HepG2 (cell line): ENCODE measurements at regions not wholly inside any gene's neighbourhood (a gene's known extent, or its start where the extent isn't known, plus 50 kb on each side); places are given as distances from the start of the nearest gene placed in this dataset.

Experiments used
- ATAC-seq: fragments of 200-7000 bp; cut with Tn5 transposase; 3 replicates; pipeline ENCODE4 v1.9.1; 2020; ENCODE audit warnings: mild to moderate bottlenecking, moderate library complexity
- BruUV-seq: library from RNA; stranded (reverse); fragments of 400-500 nt; replicated peaks from 2 replicates; lab custom pipeline; 2021; lab: Mats Ljungman, UMichigan
- CTCF ChIA-PET: fragments of 300-600 bp; formaldehyde crosslinking; extraction: SDS; loops from one replicate; lab custom pipeline; 2021; ENCODE audit warnings: low total read pairs, inconsistent platforms, low intra/inter-chr PET ratio; lab: Yijun Ruan, JAX
- POLR2A ChIA-PET: fragments of 350-600 bp; sonication (Branson Sonifier 250); formaldehyde crosslinking; loops from one replicate; lab custom pipeline; 2020; ENCODE audit warnings: antibody characterized with exemption, inconsistent platforms; lab: Yijun Ruan, JAX
- DNase-seq: peaks from one replicate; pipeline ENCODE4 v3.0.0-alpha.2; 2015; ENCODE audit warnings: low spot score
- FAIRE-seq: peaks from 3 replicates; lab custom pipeline; 2011; peaks lifted over from hg19 to GRCh38; lab: Jason Lieb, UNC
- H2AFZ ChIP-seq: one replicate; pipeline ENCODE4 v1.6.1; 2011; ENCODE audit warnings: low read length, inconsistent platforms
- H3K27ac ChIP-seq: fragments of 300-600 bp; 3 replicates; pipeline ENCODE4 v1.8.0; 2011; ENCODE audit warnings: mixed run types, mild to moderate bottlenecking, mixed read lengths, low read length, inconsistent platforms; ENCODE audit not compliant: insufficient read depth; ENCODE audit errors: extremely low read length
- H3K27me3 ChIP-seq, 2 experiments: fragments of 200-600 bp in 1 of 2; 2 replicates in 1 of 2; 3 replicates in 1 of 2; pipeline versions ENCODE4 v1.6.0 to v1.8.0; 2011; ENCODE audit warnings: low read length in 2 of 2, mild to moderate bottlenecking in 2 of 2, moderate library complexity in 2 of 2, inconsistent platforms in 1 of 2; ENCODE audit not compliant: insufficient read depth in 2 of 2, control insufficient read depth in 1 of 2
- H3K36me3 ChIP-seq, 2 experiments: fragments of 200-600 bp in 1 of 2; replicated peaks in 1 of 2; 2 replicates in 1 of 2; 3 replicates in 1 of 2; pipeline versions ENCODE4 v1.5.1 to v1.8.0; 2011; ENCODE audit warnings: low read length in 2 of 2, inconsistent platforms in 1 of 2; ENCODE audit not compliant: insufficient read depth in 2 of 2, control insufficient read depth in 1 of 2
- H3K4me1 ChIP-seq: 2 replicates; pipeline ENCODE4 v1.5.1; 2012; ENCODE audit warnings: low read length, inconsistent platforms; ENCODE audit not compliant: insufficient read depth
- H3K4me2 ChIP-seq: 2 replicates; pipeline ENCODE4 v1.6.0; 2011; ENCODE audit warnings: low read depth, low read length, inconsistent platforms
- H3K4me3 ChIP-seq, 3 experiments: fragments of 200-600 bp in 1 of 3; sonication (generic), shearing (Covaris generic) in 1 of 3; replicated peaks in 1 of 3; 2 replicates each; pipeline ENCODE4 v1.5.1; 2011 to 2016; ENCODE audit warnings: low read length in 3 of 3, inconsistent platforms in 2 of 3, low read depth in 2 of 3, mild to moderate bottlenecking in 2 of 3, control low read depth in 1 of 3, mixed read lengths in 1 of 3; ENCODE audit not compliant: insufficient read depth in 1 of 3
- H3K79me2 ChIP-seq: one replicate; pipeline ENCODE4 v1.6.1; 2011; ENCODE audit warnings: low read length, inconsistent platforms; ENCODE audit not compliant: insufficient read depth
- H3K9ac ChIP-seq: 2 replicates; pipeline ENCODE4 v1.6.0; 2011; ENCODE audit warnings: mild to moderate bottlenecking, low read depth, low read length, inconsistent platforms; ENCODE audit not compliant: insufficient read depth
- H3K9me3 ChIP-seq: 2 replicates; pipeline ENCODE4 v1.5.1; 2012; ENCODE audit warnings: mild to moderate bottlenecking, low read length
- H4K20me1 ChIP-seq: 2 replicates; pipeline ENCODE4 v1.6.0; 2011; ENCODE audit warnings: inconsistent platforms, mild to moderate bottlenecking, low read length, moderate library complexity; ENCODE audit not compliant: insufficient read depth
- NR1H2 ChIP-seq: sonication (generic); formaldehyde crosslinking; IDR thresholded peaks from 2 replicates; pipeline ENCODE4 v1.8.1; 2022; ENCODE audit warnings: low read depth, missing genetic modification reagents, borderline replicate concordance
- PTBP1 ChIP-seq: fragments of 200-400 bp; formaldehyde crosslinking; IDR thresholded peaks from 2 replicates; pipeline ENCODE4 v1.6.1; 2018; ENCODE audit warnings: low read length, low read depth; ENCODE audit not compliant: poor library complexity, severe bottlenecking
- SOX6 ChIP-seq, 2 experiments: fragments of 450-650 bp in 1 of 2; sonication (generic) in 1 of 2; formaldehyde crosslinking in 1 of 2; IDR thresholded peaks; 2 replicates each; pipeline versions ENCODE4 v1.4.0 to v1.6.1; 2017 to 2020; ENCODE audit warnings: antibody characterized with exemption in 1 of 2, mild to moderate bottlenecking in 1 of 2, missing genetic modification reagents in 1 of 2
- ZBTB7A ChIP-seq: sonication (generic); formaldehyde crosslinking; IDR thresholded peaks from 2 replicates; pipeline ENCODE4 v1.8.0; 2022; ENCODE audit warnings: mild to moderate bottlenecking, missing genetic modification reagents
- ZNF12 ChIP-seq: sonication (generic); formaldehyde crosslinking; IDR thresholded peaks from 2 replicates; pipeline ENCODE4 v1.5.0; 2020; ENCODE audit warnings: missing genetic modification reagents
- ZNF24 ChIP-seq: fragments of 450-650 bp; IDR thresholded peaks from 2 replicates; pipeline ENCODE4 v1.6.1; 2017; ENCODE audit warnings: antibody characterized with exemption, mild to moderate bottlenecking
- WGBS: methylation state at CpG from one replicate; pipeline ENCODE4 v1.1.6; 2017; ENCODE audit warnings: low lambda C conversion rate; 5-methylcytosine and 5-hydroxymethylcytosine counted together
- in situ Hi-C: cut with HindIII; loops from 2 replicates; pipeline ENCODE4 v1.10.0; 2017; ENCODE audit warnings: low pct_unique_long_range_greater_than_20kb; ENCODE audit not compliant: extremely low pct_ligation_motif_present
- intact Hi-C: fragments of 100-400 bp; cut with micrococcal nuclease; formaldehyde crosslinking; loops from one replicate; pipeline ENCODE4 v1.10.0; 2022; ENCODE audit not compliant: unreplicated experiment
- TF ChIP-seq, protein P1 (sequence below): sonication (generic); formaldehyde crosslinking; IDR thresholded peaks from 2 replicates; pipeline ENCODE4 v1.4.0; 2020; ENCODE audit warnings: mild to moderate bottlenecking, missing genetic modification reagents

GRCh38 chr4:15291122-15291521 lies 136.7 kb upstream of the C1QTNF7 start (continued):
- TF ChIP-seq ZNF12 = no peak
- no peak for TF ChIP-seq SOX6 (IDR thresholded peaks at IDR 0.05)
- TF ChIP-seq SOX6 (CRISPR knock-in tag; IDR thresholded peaks at IDR 0.05) = no peak
- TF ChIP-seq, protein P1, sequence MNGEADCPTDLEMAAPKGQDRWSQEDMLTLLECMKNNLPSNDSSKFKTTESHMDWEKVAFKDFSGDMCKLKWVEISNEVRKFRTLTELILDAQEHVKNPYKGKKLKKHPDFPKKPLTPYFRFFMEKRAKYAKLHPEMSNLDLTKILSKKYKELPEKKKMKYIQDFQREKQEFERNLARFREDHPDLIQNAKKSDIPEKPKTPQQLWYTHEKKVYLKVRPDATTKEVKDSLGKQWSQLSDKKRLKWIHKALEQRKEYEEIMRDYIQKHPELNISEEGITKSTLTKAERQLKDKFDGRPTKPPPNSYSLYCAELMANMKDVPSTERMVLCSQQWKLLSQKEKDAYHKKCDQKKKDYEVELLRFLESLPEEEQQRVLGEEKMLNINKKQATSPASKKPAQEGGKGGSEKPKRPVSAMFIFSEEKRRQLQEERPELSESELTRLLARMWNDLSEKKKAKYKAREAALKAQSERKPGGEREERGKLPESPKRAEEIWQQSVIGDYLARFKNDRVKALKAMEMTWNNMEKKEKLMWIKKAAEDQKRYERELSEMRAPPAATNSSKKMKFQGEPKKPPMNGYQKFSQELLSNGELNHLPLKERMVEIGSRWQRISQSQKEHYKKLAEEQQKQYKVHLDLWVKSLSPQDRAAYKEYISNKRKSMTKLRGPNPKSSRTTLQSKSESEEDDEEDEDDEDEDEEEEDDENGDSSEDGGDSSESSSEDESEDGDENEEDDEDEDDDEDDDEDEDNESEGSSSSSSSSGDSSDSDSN = no peak

DNA sequence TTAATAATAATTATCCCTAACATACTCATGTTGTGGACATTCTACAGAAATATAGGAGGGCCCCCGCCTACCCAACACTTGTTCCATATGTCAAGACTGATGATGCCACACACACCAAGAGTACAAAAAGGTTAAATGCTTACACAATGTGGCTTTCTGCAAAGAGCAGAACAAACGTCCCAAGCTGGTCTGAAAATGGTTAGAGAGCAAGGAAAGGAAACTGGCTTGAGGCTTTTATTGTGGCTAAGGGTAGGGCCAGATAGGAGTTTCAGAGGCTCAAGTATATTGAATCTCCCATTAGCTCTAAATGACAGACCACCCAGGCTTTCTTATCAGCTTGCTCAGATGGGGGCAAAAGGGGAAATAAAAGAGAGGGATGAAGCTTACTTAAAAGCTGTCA lies 134.1 kb upstream of the C1QTNF7 start:
- no peaks in the 10 kb centered on the region for H3K27me3 ChIP-seq
- H3K4me1 ChIP-seq = no peaks in the 10 kb centered on the region
- no peaks in the 10 kb centered on the region for H3K9me3 ChIP-seq
- H2AFZ ChIP-seq = no peak overlapping the region
- H3K9ac ChIP-seq = no peak overlapping the region
- in situ Hi-C loops = no loop called here
- TF ChIP-seq PTBP1 (no peak), ZBTB7A (CRISPR knock-in tag) (no peak), ZNF24 (no peak), NR1H2 (CRISPR knock-in tag) (no peak)
- ATAC-seq = no peak
- 0% methylated on average over 2 of the region's 2 CpGs for WGBS
- BruUV-seq = no TSS peak
- no peak for FAIRE-seq
- H3K4me3 ChIP-seq = no peak overlapping the region
- ChIA-PET CTCF (no interaction called here), POLR2A (no interaction called here)
- intact Hi-C loops = no loop called here
- H3K79me2 ChIP-seq = no peaks in the 10 kb centered on the region
- no peak for DNase-seq
- no peak overlapping the region for H3K4me2 ChIP-seq
- no peaks in the 10 kb centered on the region for H4K20me1 ChIP-seq
- H3K27ac ChIP-seq = no peak overlapping the region
- no peaks in the 10 kb centered on the region for H3K36me3 ChIP-seq
